ENCODE measurements at regions not wholly inside any gene's neighbourhood (a gene's known extent, or its start where the extent isn't known, plus 50 kb on each side); places are given as distances from the start of the nearest gene placed in this dataset.

DNA sequence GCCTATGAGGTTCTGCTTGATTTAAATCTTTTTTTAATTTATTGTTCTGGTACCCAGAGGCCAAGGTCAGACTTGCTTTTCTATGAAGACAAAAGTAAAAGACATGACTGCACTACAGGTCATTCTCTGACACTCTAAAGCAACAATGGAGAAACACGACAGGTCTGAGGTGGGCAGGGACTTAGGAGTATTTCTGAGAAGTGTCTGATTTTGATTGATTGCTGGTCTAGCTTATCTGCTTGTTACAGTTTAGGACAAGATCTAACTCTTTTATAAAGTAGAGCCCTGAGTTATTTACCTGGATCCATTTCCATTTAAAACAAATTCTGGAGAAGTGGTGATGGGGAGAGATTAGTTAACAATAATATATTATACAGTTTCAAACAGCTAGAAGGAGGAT, 115.2 kb upstream of the STT3B start:
- no peak for DNase-seq (ENCODE audit: low read depth, low spot score)

DNA sequence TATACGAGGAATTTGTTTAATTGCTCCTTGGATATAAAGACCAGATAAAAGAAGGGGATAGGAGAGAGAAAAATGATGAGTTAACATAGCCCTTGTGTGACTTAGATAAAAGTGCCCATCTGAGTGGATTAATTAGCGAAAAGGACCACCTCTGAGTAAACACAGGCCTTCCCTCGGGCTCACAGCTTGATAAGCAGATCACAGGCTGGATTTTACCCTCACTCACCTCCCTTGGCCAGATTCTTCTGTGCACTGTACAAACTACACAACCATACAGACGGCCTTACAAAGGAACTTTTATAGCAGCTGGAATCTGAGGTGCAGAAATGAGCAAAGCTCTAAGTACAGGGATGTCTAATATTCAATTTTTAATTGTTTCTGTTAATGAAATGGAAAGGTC, 112.4 kb upstream of the STT3B start:
- DNase-seq (ENCODE audit: low read depth, low spot score): no peak

DNA sequence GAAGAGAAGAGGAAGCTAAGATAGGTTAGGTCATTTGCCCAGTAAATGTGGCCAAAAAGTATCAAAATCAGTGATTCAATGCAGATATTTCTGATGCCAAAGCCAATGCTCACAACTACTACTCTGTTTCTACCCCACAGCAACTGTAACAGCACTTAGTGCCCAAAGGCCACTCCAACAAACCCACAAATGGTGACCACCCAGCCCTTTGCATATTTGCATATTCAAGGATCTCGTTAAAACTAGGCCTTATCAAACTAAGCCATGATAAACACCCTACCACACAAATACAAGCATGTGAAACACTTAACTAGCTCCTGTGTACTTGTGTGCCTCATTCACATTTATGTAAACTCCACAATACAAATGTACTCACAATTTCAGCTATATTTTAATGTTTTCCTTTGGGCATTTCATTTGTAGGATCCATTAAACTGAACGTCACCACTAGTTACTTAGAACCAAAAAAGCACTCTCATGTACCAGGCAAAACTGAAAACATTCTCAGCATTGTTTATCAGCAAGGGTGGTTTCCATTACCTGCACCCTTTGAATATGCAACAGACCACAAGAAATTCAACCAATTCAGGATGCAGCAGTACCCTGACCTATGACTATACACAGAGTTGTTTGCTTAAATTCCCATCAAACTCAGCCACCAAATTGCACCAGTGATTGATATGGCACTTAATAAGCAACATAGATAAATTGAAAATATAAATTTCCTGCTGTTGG, 111.2 kb upstream of the STT3B start:
- DNase-seq (ENCODE audit: low read depth, low spot score): no peak

DNA sequence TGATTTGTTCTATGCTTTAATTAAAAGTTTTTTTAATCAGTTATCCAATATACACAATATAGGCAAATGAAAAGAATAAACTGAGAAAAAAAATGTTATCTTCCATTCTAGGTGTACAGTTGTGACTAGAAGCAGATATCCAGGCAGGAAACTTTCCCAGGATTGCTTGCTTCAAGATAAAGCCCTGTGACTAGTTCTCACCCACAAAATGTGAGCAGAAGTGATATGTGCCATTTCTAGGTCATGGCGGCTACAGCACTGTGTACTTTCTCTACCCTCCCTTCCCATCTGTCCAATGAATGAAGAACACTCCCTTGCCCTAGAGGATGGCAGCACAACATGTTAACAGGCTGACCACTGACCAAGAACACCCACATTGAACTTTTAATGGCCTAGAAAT, 110.5 kb upstream of the STT3B start:
- no peak for DNase-seq (ENCODE audit: low read depth, low spot score)

DNA sequence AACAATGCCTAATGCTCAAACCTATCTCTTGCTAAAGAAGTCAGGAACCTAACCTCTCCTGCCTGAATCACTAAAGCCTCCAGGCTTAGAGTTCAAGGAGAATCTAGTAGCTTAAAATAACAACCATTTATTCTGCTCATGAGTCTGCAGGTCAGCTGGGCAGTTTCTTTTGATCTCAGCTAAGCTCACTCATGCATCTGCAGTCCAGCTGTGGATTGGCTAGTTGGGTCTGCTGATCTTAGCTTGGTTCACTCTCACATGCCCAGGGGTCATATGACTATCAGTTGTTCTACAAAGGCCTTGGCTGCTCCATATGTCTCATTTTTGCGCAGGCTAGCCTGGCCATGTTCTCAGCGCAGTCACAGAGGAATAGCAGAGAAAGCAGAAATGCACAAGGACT, 109.2 kb upstream of the STT3B start:
- no peak for DNase-seq (ENCODE audit: low read depth, low spot score)

DNA sequence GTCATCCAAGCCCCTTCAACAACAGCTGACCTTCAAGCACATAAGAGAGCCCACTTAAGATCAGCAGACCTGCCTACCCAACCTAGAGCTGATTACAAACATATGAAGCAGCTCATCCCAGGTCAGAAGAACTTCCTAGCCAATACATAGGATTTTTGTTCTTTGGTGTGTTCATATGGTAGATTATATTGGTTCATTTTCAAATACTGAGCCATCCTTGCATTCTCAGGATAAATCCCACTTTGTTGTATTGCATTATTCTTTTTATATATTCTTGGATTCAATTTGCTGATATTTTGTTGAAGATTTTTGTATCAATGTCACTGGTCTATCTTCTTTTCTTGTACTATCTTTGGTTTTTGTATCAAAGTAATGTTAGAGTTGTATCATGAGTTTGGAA, 107.3 kb upstream of the STT3B start:
- no peak for DNase-seq (ENCODE audit: low read depth, low spot score)

DNA sequence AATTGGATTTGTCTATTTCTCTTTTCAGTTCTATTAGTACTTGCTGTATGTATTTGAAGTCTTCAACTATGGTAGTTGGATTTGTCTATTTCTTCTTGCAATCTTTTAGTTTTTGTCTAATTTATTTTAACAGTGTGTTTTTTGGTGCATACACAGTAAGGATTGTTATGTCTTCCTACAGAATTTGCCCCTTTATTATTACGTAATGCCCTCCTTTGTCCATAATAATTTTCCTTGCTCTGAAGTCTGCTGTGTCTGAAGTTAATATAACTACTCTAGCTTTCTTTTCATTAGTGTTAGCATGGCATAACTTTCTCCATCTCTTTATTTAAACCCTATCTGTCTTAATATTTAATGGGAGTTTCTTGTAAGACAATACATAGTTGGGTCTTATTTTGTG, 105.1 kb upstream of the STT3B start:
- DNase-seq (ENCODE audit: low read depth, low spot score): no peak

DNA sequence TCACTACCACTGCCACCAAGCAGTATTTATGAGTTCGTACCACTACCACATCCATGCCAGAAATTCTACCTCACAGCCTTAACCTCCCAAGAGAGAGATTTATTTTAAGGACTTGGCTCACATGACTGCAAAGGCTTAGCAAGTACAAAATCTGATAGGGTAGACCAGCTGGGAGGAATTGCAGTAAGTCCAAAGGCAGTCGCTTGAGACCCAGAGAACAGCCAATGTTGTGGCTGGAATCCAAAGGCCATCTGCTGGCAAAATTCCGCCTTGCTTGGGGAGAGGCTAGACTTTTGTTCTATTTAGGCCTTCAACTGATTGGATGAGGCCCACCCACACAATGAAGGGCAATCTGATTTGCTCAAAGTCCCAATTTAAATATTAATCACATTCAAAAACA, 101.4 kb upstream of the STT3B start:
- DNase-seq (ENCODE audit: low read depth, low spot score): no peak

DNA sequence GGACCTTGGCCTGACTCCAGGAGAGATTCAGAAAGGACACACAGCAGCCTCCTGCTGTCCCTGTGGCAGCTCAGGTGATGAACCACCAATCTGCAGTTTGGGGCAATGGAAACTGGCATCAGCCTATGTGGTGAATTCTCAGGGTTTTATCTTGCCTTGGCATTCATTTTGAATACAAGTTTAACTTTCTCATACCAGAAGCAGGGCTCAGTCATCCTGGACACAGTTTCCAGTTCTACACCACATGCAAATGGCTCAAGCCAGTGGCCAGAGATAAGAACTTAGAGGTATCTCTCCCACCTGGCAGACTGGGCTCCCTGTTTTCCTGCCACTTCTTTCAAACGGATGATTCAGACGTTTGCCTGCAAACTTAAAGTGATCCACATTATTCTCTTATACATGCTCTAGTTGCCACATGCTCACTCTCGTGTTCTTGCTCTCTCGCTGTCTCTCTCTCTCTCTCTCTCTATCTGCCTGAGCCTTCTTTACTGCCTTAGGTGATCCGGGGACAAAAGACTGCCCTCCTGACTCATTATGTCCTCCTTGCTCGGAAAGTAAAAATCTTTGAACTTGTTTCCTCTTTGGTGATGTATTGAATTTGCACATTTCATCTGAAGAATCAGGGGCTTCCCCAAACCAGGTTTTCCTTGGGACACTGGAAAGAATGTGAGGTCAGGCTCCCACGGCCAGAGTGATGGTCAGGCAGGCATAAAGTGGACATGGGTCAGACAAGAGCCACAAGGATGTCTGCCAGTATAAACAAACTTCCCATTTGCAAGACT, 99.6 kb upstream of the STT3B start:
- peak; percentile 22 for DNase-seq (ENCODE audit: low read depth, low spot score)

DNA sequence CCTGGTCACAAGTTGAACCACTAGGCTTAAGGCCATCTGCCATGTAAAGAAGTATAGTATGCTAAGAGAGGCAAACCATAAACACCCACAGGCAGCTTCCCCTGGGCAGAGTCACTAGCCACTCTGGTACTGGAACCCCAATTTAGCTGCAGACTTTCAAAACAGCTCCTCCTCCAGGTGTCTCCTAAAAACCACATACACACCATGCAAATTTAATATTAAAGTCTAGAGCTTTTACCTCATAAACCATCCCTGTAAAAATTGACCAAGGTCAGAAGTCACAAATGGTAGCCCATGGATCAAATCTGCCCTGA, 99.1 kb upstream of the STT3B start:
- no peak for DNase-seq (ENCODE audit: low read depth, low spot score)

DNA sequence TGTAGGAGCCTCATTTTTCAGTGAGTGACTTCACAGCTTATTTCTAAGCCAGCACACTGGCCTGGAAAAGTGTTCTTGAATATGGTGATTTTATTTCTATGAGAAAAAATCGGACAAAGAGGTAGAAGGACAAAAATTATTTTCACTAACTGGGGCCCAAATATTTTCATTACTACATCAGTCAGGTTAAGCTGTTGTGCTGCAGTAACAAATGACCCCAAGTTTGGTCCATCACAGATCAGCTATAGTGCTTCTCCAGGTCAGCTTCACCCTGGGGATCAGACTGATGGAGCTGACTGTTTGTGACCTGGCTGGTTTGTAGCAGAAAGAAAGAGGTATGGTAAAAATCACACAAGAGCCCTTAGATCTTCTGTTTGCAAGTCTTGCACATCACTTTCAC, 97.9 kb upstream of the STT3B start:
- DNase-seq (ENCODE audit: low read depth, low spot score): no peak

DNA sequence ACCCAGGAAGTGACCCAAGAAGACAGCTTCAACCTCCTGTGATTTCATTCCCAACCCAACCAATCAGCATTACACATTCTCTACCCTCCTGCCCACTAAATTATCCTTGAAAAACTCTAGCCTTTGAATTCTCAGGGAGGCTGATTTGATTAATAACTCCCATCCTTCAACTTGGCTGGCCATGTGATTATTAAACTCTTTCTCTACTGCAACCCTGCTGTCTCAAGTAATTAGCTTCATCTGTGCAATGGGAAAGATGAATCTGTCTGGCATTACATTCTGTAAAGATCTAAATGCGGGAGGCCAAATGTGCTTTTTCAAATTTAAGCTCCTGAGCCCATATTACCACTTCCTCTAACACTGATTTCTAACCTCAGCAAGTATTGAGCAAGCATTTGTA, 95.9 kb upstream of the STT3B start:
- no peak for DNase-seq (ENCODE audit: low read depth, low spot score)

DNA sequence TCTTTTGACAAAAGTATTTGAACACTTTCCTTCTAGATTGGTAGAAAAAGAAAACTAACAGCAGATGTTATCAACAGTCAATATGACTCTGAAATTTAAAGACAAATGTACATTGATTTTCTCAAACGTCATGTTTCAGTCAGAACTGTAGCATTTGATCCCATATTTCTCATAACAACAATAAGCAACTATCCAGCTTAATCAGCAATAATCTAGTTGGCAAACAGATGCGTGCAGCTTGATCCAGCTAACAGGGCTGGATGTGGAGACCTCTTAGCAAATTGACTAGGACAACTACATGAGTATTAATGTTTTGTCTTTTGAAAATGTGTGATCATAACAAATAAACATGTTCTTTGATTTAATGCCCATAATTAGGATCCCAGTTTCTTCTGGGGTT, 94.0 kb upstream of the STT3B start:
- no peak for DNase-seq (ENCODE audit: low read depth, low spot score)

DNA sequence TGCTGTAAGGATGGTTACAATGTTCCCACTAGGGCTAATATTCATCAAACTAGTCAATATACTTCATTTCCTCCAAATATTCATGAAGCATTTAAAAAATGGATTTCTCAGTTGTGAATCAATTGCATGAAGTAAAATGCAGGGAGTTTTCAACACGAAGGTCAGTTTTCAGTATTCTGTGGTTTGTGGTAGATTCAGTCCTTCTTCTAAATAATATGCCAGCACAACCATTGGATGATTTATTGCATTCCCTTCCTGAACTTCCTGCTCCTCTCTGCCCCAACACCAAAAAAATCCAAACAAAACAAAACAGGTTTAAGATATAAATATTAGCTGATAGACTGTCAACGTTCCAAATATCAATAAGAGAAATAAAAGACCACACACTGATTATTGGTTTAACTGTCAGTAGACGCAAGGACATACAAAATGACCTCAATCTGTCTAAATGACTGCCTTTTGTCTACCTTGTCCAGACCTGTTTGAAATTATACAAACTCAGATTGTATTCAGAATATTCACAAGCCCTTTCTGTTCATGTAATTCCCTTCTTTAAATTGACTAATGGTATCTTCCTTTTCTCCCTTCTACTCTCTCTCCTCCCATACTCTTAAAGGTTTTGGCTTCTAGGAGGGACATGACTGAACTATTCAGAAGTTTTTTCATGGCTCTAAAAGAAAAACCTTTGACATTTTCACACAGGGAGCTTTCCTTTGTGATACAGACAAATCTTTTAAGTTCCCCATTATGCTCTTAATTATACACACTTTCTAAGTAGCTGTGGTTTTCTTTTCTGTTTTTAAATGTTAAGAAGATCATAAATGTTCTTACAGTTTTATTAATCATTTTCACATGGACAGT, 92.6 kb upstream of the STT3B start:
- no peak for DNase-seq (ENCODE audit: low read depth, low spot score)

DNA sequence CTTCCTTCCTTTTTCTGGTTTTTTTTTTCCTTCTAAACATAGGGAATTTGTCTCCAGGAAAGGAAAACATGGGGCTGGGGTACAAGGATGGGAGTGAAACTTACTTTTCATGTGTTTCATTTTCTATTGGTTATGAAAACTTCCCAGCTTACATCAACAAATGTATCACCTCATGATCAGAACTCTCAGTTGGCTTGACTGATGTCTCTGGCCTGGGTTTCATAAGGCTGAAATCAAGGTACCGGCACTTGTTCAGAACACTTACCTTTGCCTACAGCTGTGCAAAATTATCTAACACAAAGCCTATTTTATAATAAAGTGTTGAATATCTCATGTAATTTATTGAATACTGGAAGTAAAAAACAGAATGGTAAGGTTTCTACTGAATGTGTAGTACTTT, 91.8 kb upstream of the STT3B start:
- no peak for DNase-seq (ENCODE audit: low read depth, low spot score)

DNA sequence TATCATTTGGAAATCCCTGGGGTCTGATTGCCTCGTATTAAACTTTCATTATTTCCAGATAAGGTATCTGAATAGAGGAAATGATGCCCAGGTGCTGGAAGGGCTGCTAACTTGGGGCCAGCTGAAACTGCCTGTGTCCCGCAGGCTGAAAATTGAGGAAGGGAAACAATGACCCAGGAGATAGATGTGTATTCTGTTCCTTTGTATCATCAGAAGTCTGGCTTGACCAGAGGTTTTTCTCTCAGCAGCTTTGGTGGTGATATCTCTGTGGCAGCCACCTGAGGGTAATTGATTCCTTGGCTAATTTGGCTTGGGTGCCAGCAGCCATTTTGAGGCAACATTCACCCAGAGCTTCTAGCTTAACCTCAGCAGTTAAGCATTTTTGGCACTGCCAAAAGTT, 90.0 kb upstream of the STT3B start:
- DNase-seq (ENCODE audit: low read depth, low spot score): no peak

DNA sequence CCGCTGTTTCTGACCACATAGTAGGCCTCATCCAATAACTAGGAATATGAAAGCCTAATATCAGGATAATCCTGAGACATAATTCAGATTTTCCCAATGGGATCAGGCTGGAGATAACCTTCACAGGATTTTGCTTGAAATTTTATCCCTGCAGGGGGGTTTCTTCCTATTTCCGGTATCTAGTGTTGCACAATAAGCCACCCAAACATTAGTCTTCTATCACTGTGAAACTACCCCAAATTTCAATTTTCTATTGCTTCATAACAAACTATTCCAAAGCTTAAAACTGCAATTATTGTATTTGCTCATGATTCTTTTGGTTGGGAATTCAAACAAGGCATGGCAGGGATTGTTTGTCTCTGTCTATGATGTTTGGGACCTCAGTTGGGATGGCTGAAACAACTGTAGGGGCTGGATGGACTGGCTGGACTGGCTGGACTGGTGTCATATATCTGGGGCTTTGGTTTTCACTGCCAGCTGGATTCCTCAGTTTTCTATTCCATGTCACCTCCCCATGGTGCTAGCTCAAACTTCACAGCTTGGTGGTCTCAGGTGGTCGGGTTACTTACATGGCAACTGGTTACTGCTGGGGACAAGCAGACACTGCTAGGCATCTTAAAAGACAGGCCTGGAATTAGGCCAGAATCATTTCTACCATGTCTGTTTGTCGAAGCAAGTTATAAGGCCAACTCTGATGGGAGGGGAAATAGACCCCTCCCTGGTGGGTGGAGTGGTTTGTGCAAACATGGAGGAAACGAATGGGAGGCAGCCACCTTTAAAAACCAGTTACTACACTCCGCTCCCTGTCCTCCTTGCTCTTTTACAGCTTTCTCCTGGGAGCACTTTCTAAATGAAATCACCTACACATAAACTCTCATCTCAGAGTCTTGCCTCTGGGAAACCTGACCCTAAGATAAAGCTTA, 88.2 kb upstream of the STT3B start:
- no peak for DNase-seq (ENCODE audit: low read depth, low spot score)

DNA sequence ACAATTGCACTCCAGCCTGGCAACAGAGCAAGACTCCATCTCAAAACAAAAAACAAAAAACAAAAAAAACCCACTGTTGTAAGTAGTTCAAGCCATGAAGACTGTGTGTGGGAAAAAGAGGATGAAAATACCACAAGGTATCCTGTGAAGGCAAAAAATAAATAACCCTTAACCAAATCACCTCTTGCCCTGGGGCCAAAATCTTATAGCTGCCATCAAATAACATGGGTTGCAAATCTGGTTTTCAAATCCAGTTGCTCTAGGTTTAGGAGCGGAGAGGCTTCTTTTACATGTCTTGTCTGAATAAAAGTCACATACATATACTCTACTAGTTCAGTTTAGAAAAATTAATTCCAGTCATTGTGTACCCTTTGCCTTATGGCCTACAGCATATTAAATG, 87.0 kb upstream of the STT3B start:
- DNase-seq (ENCODE audit: low read depth, low spot score): no peak

DNA sequence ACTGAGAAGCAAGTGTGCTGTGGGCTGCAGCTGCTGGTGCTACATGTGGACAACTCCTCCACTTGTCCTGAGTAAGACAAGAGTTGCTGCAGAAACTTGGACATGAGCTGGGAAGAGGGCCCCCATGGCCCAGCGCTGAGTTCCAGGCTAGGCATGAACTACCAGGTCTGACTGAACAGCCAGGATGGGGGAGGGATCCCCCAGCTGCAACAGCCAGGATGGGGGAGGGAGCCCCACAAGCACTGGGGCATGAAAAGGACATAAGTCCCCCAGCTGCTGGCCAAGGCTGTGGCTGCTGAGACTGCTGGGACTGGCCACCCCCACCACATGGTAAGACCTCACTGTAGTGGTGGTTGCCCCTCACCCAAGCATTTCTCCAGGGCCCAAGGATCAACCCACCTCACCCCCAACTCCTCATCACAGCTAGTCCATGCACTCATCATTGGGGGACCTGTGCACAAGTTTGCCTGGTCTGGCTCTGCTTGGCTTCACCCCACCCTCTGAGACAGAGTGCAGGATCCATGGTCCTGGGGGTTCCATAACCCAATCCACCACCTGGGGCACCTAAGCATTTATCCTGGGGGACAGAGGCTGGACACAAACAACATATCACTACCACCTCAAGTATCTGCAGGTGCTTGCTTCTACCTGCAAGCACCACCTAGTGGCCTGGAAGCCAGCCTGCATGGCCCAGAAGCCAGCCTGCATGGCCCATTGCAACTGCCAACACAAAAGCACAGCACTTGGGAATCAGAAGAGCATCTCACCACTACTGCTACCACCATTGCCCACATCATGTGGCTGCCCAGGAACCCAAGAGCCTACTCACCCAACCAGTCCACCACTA, 84.5 kb upstream of the STT3B start:
- no peak for DNase-seq (ENCODE audit: low read depth, low spot score)

DNA sequence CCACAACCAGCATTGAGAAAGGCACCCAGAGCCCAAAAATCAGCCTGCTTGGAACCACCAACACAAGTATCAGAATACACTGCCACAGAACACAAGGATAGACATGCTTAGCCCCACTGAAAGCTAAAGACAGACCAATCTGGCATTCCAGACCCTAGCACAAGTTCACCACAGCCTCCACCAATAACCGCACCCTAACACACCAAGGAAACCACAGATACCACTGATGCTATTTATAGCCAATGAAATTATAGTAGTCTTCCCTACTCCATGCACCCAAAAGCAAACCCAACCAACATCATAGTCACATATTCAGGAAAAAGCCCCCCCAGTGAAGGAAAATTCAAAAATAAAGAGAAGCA, 83.9 kb upstream of the STT3B start:
- DNase-seq (ENCODE audit: low read depth, low spot score): no peak

DNA sequence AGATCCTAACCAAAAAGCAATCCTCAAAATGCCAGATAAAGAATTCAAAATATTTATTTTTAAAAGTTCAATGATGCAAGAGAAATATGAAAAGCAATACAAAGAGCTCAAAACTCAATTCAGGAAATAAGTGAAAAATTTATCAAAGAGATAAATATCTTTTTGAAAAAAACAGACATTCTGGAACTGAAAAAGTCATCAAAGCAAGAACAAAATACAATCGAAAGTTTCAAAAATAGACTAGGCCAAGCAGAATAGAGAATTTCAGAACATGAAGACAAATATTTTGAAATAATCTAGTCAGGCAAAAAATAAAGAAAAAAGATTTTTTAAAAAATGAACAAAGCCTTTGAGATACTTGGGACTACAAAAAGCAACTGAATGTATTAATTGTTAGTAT, 83.4 kb upstream of the STT3B start:
- DNase-seq (ENCODE audit: low read depth, low spot score): no peak

Data from pulmonary artery endothelial cell (primary cell).